Omental fat pad (tissue), 3 donors: ENCODE measurements at regions not wholly inside any gene's neighbourhood (a gene's known extent, or its start where the extent isn't known, plus 50 kb on each side); places are given as distances from the start of the nearest gene placed in this dataset.
"Not testable (repeated sequence)": the region's sequence is repeated elsewhere in the genome, so short reads cannot be mapped to it uniquely, and the experiment has no call there.

Source experiments
- ATAC-seq: fragments of 150-250 bp; one replicate; pipeline ENCODE4 v1.9.1; 2016; ENCODE audit warnings: mild to moderate bottlenecking, moderate library complexity; ENCODE audit not compliant: low FRiP score
- DNase-seq: peaks from one replicate; pipeline ENCODE4 v3.0.0-alpha.2; 2019; ENCODE audit warnings: low spot score
- CTCF ChIP-seq, 3 donors: fragments of 450-650 bp; IDR thresholded peaks; one replicate each; pipeline ENCODE4 v1.5.1; 2016 to 2017; ENCODE audit warnings: antibody characterized with exemption in 3 of 3, mild to moderate bottlenecking in 3 of 3, moderate library complexity in 2 of 3

- ATAC-seq, result no peak
- no peak for DNase-seq
- no peak for TF ChIP-seq CTCF (IDR thresholded peaks at IDR 0.05)
Observed at GRCh38 chr3:153634683-153635082, 472.7 kb downstream of the RAP2B start.

GRCh38 chr3:153639631-153640030, 477.6 kb downstream of the RAP2B start:
- TF ChIP-seq CTCF (IDR thresholded peaks at IDR 0.05), result no peak
- DNase-seq (no peak), ATAC-seq (no peak)

GRCh38 chr3:153640689-153641665, 479.0 kb downstream of the RAP2B start:
- TF ChIP-seq CTCF (IDR thresholded peaks at IDR 0.05), result no peak
- DNase-seq, result no peak

GRCh38 chr3:153642576-153642975, 478.6 kb upstream of the ARHGEF26 start:
- not testable (repeated sequence) for ATAC-seq, DNase-seq

More at GRCh38 chr3:153640689-153641665, 479.0 kb downstream of the RAP2B start:
- no peak for ATAC-seq

GRCh38 chr3:153643471-153643870, 477.7 kb upstream of the ARHGEF26 start:
- DNase-seq, ATAC-seq: not testable (repeated sequence)

GRCh38 chr3:153649286-153649839, 471.8 kb upstream of the ARHGEF26 start:
- no peak for DNase-seq
- peak; percentile 62 for ATAC-seq
- no peak for TF ChIP-seq CTCF (IDR thresholded peaks at IDR 0.05)

GRCh38 chr3:153652076-153652475, 469.1 kb upstream of the ARHGEF26 start:
- no peak for TF ChIP-seq CTCF (IDR thresholded peaks at IDR 0.05)
- DNase-seq (no peak), ATAC-seq (no peak)

GRCh38 chr3:153657046-153657445, 464.1 kb upstream of the ARHGEF26 start:
- DNase-seq (no peak), ATAC-seq (no peak)
- TF ChIP-seq CTCF (IDR thresholded peaks at IDR 0.05), result no peak
